K562 (cell line): ENCODE measurements at regions not wholly inside any gene's neighbourhood (a gene's known extent, or its start where the extent isn't known, plus 50 kb on each side); places are given as distances from the start of the nearest gene placed in this dataset.

Experiments used
- CBFB ChIP-seq: sonication (generic); formaldehyde crosslinking; IDR thresholded peaks from 2 replicates; pipeline ENCODE4 v1.4.0; 2020; ENCODE audit warnings: mild to moderate bottlenecking, missing genetic modification reagents
- CTCF ChIP-seq, 3 experiments: IDR thresholded peaks in 2 of 3; conservative IDR thresholded peaks in 1 of 3; 2 replicates each; pipeline ENCODE4 v1.5.1; 2011 to 2012; ENCODE audit warnings: low read length in 3 of 3, mild to moderate bottlenecking in 3 of 3, control low read depth in 2 of 3, improper control_type of control experiment in 1 of 3, inconsistent platforms in 1 of 3, low read depth in 1 of 3, mixed read lengths in 1 of 3, moderate library complexity in 1 of 3; ENCODE audit not compliant: insufficient read depth in 2 of 3
- EZH2 ChIP-seq: IDR thresholded peaks from 2 replicates; pipeline ENCODE4 v1.6.1; 2012; ENCODE audit warnings: low read depth, mild to moderate bottlenecking, inconsistent platforms, low read length, borderline replicate concordance
- IRF2 ChIP-seq: sonication (generic); formaldehyde crosslinking; IDR thresholded peaks from 2 replicates; pipeline ENCODE4 v1.8.1; 2022; ENCODE audit warnings: mild to moderate bottlenecking, missing genetic modification reagents
- KDM5B ChIP-seq: fragments of 200-600 bp; sonication (generic); IDR thresholded peaks from 2 replicates; pipeline ENCODE4 v1.6.1; 2012; ENCODE audit warnings: low read depth, mild to moderate bottlenecking, moderate library complexity, low read length, control low read depth, inconsistent platforms; ENCODE audit not compliant: insufficient replicate concordance
- MAFG ChIP-seq: fragments of 450-650 bp; conservative IDR thresholded peaks from 2 replicates; pipeline ENCODE4 v1.6.1; 2016; ENCODE audit warnings: missing genetic modification characterization, missing compliant biosample characterization
- MTA1 ChIP-seq: fragments of 450-650 bp; IDR thresholded peaks from 2 replicates; pipeline ENCODE4 v1.6.1; 2017; ENCODE audit warnings: borderline replicate concordance
- NCOA2 ChIP-seq, 2 experiments: fragments of 450-650 bp; IDR thresholded peaks; 2 replicates each; pipeline ENCODE4 v1.6.1; 2018; ENCODE audit warnings: mild to moderate bottlenecking in 2 of 2, moderate library complexity in 1 of 2; ENCODE audit not compliant: partially characterized antibody in 2 of 2
- NR0B1 ChIP-seq: fragments of 450-650 bp; IDR thresholded peaks from one replicate; pipeline ENCODE4 v1.6.1; 2018; ENCODE audit warnings: mild to moderate bottlenecking, moderate library complexity; ENCODE audit not compliant: partially characterized antibody
- NR3C1 ChIP-seq: sonication (generic); formaldehyde crosslinking; IDR thresholded peaks from 2 replicates; pipeline ENCODE4 v1.8.1; 2022; ENCODE audit warnings: missing genetic modification reagents
- RAD21 ChIP-seq, 2 experiments: fragments of 250-450 bp in 1 of 2; fragments of 450-650 bp in 1 of 2; sonication (Bioruptor Pico) in 1 of 2; formaldehyde crosslinking in 1 of 2; IDR thresholded peaks in 1 of 2; conservative IDR thresholded peaks in 1 of 2; 2 replicates each; pipeline versions ENCODE4 v1.4.0 to v1.8.0; 2020 to 2022; ENCODE audit warnings: mild to moderate bottlenecking in 2 of 2, moderate library complexity in 1 of 2
- SIN3A ChIP-seq, 2 experiments: fragments of 150-350 bp in 1 of 2; IDR thresholded peaks; 2 replicates each; pipeline ENCODE4 v1.6.1; 2011 to 2016; ENCODE audit warnings: borderline replicate concordance in 2 of 2, low read depth in 2 of 2, low read length in 2 of 2, mild to moderate bottlenecking in 2 of 2, moderate library complexity in 2 of 2; ENCODE audit not compliant: control insufficient read depth in 1 of 2
- TCF3 ChIP-seq: sonication (generic); formaldehyde crosslinking; IDR thresholded peaks from 2 replicates; pipeline ENCODE4 v1.4.0; 2020; ENCODE audit warnings: mild to moderate bottlenecking, missing genetic modification reagents
- ZNF354B ChIP-seq: fragments of 250-450 bp; sonication (Bioruptor Pico); IDR thresholded peaks from 2 replicates; pipeline ENCODE4 v1.4.0; 2020

- TF ChIP-seq NR0B1 (no peak), IRF2 (no peak), NCOA2 (IDR thresholded peaks at IDR 0.05; ENCODE audit: partially characterized antibody in 2 of 2) (no peak), MAFG (tag) (no peak), CTCF (IDR thresholded peaks at IDR 0.05 in 2 of 3, conservative IDR thresholded peaks at IDR 0.05 in 1 of 3; ENCODE audit: insufficient read depth in 2 of 3, low read depth in 1 of 3, low read length in 3 of 3) (no peak), EZH2 (no peak), RAD21 (CRISPR knock-in tag; conservative IDR thresholded peaks at IDR 0.05 in 1 of 2, IDR thresholded peaks at IDR 0.05 in 1 of 2) (no peak), ZNF354B (no peak), KDM5B (no peak), TCF3 (no peak), MTA1 (no peak), SIN3A (IDR thresholded peaks at IDR 0.05; ENCODE audit: borderline replicate concordance in 2 of 2, control insufficient read depth in 1 of 2, low read depth in 2 of 2, low read length in 2 of 2) (no peak), CBFB (CRISPR knock-in tag) (no peak), NR3C1 (CRISPR knock-in tag) (no peak)
Observed at GRCh38 chr5:57700072-57700471, 217.5 kb upstream of the ACTBL2 start.
